ENCODE measurements at regions not wholly inside any gene's neighbourhood (a gene's known extent, or its start where the extent isn't known, plus 50 kb on each side); places are given as distances from the start of the nearest gene placed in this dataset.

- TF ChIP-seq CREB1 (CRISPR knock-in tag; IDR thresholded peaks at IDR 0.05; ENCODE audit: low read depth) = no peak
- no peak for TF ChIP-seq ETS1 (IDR thresholded peaks at IDR 0.05)
- TF ChIP-seq POLR2AphosphoS5 (IDR thresholded peaks at IDR 0.05; ENCODE audit: low read depth) = no peak
- TF ChIP-seq CTCF (conservative IDR thresholded peaks at IDR 0.05; ENCODE audit: low read depth in 2 of 2) = no peak
- no peak for TF ChIP-seq EZH2phosphoT487 (IDR thresholded peaks at IDR 0.05; ENCODE audit: unreplicated experiment)
- TF ChIP-seq STAT1 (IDR thresholded peaks at IDR 0.05; ENCODE audit: unreplicated experiment) = no peak
- no peak for TF ChIP-seq REST (IDR thresholded peaks at IDR 0.05; ENCODE audit: unreplicated experiment)
- no peak for TF ChIP-seq NANOG (IDR thresholded peaks at IDR 0.05; ENCODE audit: borderline replicate concordance)
- TF ChIP-seq EZH2 (IDR thresholded peaks at IDR 0.05; ENCODE audit: low read depth, unreplicated experiment) = no peak
- no peak for TF ChIP-seq ZNF114 (CRISPR knock-in tag; IDR thresholded peaks at IDR 0.05)
- TF ChIP-seq JUNB (IDR thresholded peaks at IDR 0.05; ENCODE audit: unreplicated experiment) = no peak
- no peak for TF ChIP-seq ZNF462 (CRISPR knock-in tag; IDR thresholded peaks at IDR 0.05)
- Histone ChIP-seq H3K4me3 (no peak overlapping the region), H2AFZ (no peak overlapping the region), H3K36me3 (ENCODE audit: insufficient read depth) (no peaks in the 10 kb centered on the region), H3F3A (replicated peaks; ENCODE audit: low read depth) (no peaks in the 10 kb centered on the region), H3K27me3 (ENCODE audit: insufficient read depth) (no peaks in the 10 kb centered on the region), H3K27ac (ENCODE audit: low read depth) (no peak overlapping the region), H4K20me1 (replicated peaks; ENCODE audit: insufficient read depth) (no peaks in the 10 kb centered on the region), H3K9me2 (ENCODE audit: insufficient read depth) (no peaks in the 10 kb centered on the region), H3K79me2 (replicated peaks; ENCODE audit: insufficient read depth) (no peaks in the 10 kb centered on the region), H3K4me1 (ENCODE audit: insufficient read depth) (no peaks in the 10 kb centered on the region), H3K4me2 (no peak overlapping the region)
- DNase-seq (ENCODE audit: low spot score) (no peak), ATAC-seq (no peak)
- H3K4me3 Mint-ChIP-seq = no peak overlapping the region
- H3K9me3 Mint-ChIP-seq = no peaks in the 10 kb centered on the region
- no peaks in the 10 kb centered on the region for H3K4me1 Mint-ChIP-seq
- no peak overlapping the region for H3K27ac Mint-ChIP-seq
- H3K27me3 Mint-ChIP-seq (ENCODE audit: insufficient read depth, low read depth, poor library complexity) = peaks cover 2% of the 10 kb centered on the region
- no peaks in the 10 kb centered on the region for H3K36me3 Mint-ChIP-seq (ENCODE audit: low read depth)
Observed at GRCh38 chr7:126202177-126202576, 1050.6 kb downstream of the GRM8 start.

Data from GM23338 (cell line).